MM.1S (cell line): ENCODE measurements at regions not wholly inside any gene's neighbourhood (a gene's known extent, or its start where the extent isn't known, plus 50 kb on each side); places are given as distances from the start of the nearest gene placed in this dataset.

Source experiments
- EZH2 ChIP-seq: fragments of 300-600 bp; sonication (generic); optimal IDR thresholded peaks from 2 replicates; pipeline ENCODE3; 2017; ENCODE audit warnings: low read depth, mild to moderate bottlenecking, antibody characterized with exemption, low read length, mixed read lengths
- EZH2phosphoT487 ChIP-seq: fragments of 300-600 bp; sonication (generic); IDR thresholded peaks from 2 replicates; pipeline ENCODE4 v1.6.1; 2018; ENCODE audit warnings: antibody characterized with exemption, low read length
- TF ChIP-seq, protein P1 (sequence below): fragments of 300-600 bp; sonication (generic); IDR thresholded peaks from 2 replicates; pipeline ENCODE4 v1.5.1; 2016; ENCODE audit warnings: antibody characterized with exemption, low read length, mixed read lengths

DNA sequence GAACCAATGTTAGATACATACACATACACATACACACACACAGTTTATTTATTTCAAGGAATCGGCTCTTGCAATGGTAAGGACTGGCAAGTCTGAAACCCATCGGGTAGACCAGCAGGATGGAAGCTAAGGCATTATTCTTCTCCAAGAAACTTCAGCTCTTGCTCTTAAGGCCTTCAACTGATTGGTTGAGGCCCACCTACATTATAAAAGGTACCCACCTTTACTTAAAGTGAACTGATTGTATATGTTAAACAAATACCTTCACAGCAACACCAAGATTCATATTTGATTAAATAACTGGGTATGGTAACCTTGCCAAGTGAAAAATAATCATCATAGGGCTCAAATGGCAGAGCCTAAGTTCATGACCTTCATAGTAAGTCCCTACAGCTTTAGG lies 695.5 kb downstream of the BCL11B start:
- no peak for TF ChIP-seq EZH2
- TF ChIP-seq, protein P1, sequence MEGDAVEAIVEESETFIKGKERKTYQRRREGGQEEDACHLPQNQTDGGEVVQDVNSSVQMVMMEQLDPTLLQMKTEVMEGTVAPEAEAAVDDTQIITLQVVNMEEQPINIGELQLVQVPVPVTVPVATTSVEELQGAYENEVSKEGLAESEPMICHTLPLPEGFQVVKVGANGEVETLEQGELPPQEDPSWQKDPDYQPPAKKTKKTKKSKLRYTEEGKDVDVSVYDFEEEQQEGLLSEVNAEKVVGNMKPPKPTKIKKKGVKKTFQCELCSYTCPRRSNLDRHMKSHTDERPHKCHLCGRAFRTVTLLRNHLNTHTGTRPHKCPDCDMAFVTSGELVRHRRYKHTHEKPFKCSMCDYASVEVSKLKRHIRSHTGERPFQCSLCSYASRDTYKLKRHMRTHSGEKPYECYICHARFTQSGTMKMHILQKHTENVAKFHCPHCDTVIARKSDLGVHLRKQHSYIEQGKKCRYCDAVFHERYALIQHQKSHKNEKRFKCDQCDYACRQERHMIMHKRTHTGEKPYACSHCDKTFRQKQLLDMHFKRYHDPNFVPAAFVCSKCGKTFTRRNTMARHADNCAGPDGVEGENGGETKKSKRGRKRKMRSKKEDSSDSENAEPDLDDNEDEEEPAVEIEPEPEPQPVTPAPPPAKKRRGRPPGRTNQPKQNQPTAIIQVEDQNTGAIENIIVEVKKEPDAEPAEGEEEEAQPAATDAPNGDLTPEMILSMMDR: no peak
- no peak for TF ChIP-seq EZH2phosphoT487
